ENCODE measurements at regions not wholly inside any gene's neighbourhood (a gene's known extent, or its start where the extent isn't known, plus 50 kb on each side); places are given as distances from the start of the nearest gene placed in this dataset.

- no peak overlapping the region for H2BK120ac ChIP-seq (ENCODE audit: low read depth, low read length)
- H2AK5ac ChIP-seq (ENCODE audit: low read length, severe bottlenecking), result no peak overlapping the region
- 86% methylated on average over 1 of the region's 3 CpGs for WGBS
- H4K91ac ChIP-seq (ENCODE audit: low read length), result no peak overlapping the region
- H3K9me3 ChIP-seq (ENCODE audit: control insufficient read depth, low read length), result peaks cover 6% of the 10 kb centered on the region
- H4K8ac ChIP-seq (ENCODE audit: low read length), result no peak overlapping the region
- no peak overlapping the region for H3K23ac ChIP-seq (ENCODE audit: low read length in 2 of 2)
- no peak overlapping the region for H3K14ac ChIP-seq (ENCODE audit: low read length in 2 of 2)
- H2BK5ac ChIP-seq (ENCODE audit: low read depth, low read length, poor library complexity, severe bottlenecking), result no peak overlapping the region
- no peak overlapping the region for H3K4me2 ChIP-seq (ENCODE audit: low read length, poor library complexity, severe bottlenecking)
- no peak overlapping the region for H3K4ac ChIP-seq (ENCODE audit: low read depth in 1 of 2, low read length in 2 of 2)
- no peak overlapping the region for H2AFZ ChIP-seq (ENCODE audit: low read depth, low read length)
- no peak overlapping the region for H3K9ac ChIP-seq (ENCODE audit: low read length)
- no peaks in the 10 kb centered on the region for H3K4me1 ChIP-seq (ENCODE audit: control insufficient read depth, insufficient read depth, low read depth, low read length)
- no peak overlapping the region for H3K27ac ChIP-seq (ENCODE audit: low read length, poor library complexity, severe bottlenecking)
- no peak overlapping the region for H3K4me3 ChIP-seq (ENCODE audit: insufficient read depth in 1 of 2, low read depth in 1 of 2, low read length in 2 of 2)
- DNase-seq, result no peak
- H3K27me3 ChIP-seq (ENCODE audit: control insufficient read depth in 1 of 2, insufficient read depth in 1 of 2, low read length in 2 of 2), result no peaks in the 10 kb centered on the region
- no peak overlapping the region for H3K18ac ChIP-seq (ENCODE audit: low read depth in 1 of 2, low read length in 2 of 2)
- no peak overlapping the region for H2BK15ac ChIP-seq (ENCODE audit: low read depth, poor library complexity, severe bottlenecking)
- H2BK12ac ChIP-seq (ENCODE audit: low read length in 2 of 2), result no peak overlapping the region
- no peaks in the 10 kb centered on the region for H3K36me3 ChIP-seq (ENCODE audit: control insufficient read depth in 1 of 2, insufficient read depth in 2 of 2, low read depth in 1 of 2, low read length in 2 of 2)
- H3K79me1 ChIP-seq (replicated peaks; ENCODE audit: low read length, poor library complexity, severe bottlenecking), result no peaks in the 10 kb centered on the region
These were observed 545.9 kb upstream of the SEL1L start for GRCh38 chr14:82079553-82079952.

- H3K9me3 ChIP-seq (ENCODE audit: control insufficient read depth, low read length), result peaks cover 6% of the 10 kb centered on the region
- no peak overlapping the region for H2BK120ac ChIP-seq (ENCODE audit: low read depth, low read length)
- no peaks in the 10 kb centered on the region for H3K36me3 ChIP-seq (ENCODE audit: control insufficient read depth in 1 of 2, insufficient read depth in 2 of 2, low read depth in 1 of 2, low read length in 2 of 2)
- no peak overlapping the region for H3K23ac ChIP-seq (ENCODE audit: low read length in 2 of 2)
- H2BK12ac ChIP-seq (ENCODE audit: low read length in 2 of 2), result no peak overlapping the region
- H3K79me1 ChIP-seq (replicated peaks; ENCODE audit: low read length, poor library complexity, severe bottlenecking), result no peaks in the 10 kb centered on the region
- no peak overlapping the region for H3K9ac ChIP-seq (ENCODE audit: low read length)
- no peaks in the 10 kb centered on the region for H3K27me3 ChIP-seq (ENCODE audit: control insufficient read depth in 1 of 2, insufficient read depth in 1 of 2, low read length in 2 of 2)
- no peak overlapping the region for H3K4me2 ChIP-seq (ENCODE audit: low read length, poor library complexity, severe bottlenecking)
- H3K27ac ChIP-seq (ENCODE audit: low read length, poor library complexity, severe bottlenecking), result no peak overlapping the region
- no peaks in the 10 kb centered on the region for H3K4me1 ChIP-seq (ENCODE audit: control insufficient read depth, insufficient read depth, low read depth, low read length)
- H2AFZ ChIP-seq (ENCODE audit: low read depth, low read length), result no peak overlapping the region
- no peak overlapping the region for H3K4me3 ChIP-seq (ENCODE audit: insufficient read depth in 1 of 2, low read depth in 1 of 2, low read length in 2 of 2)
- no peak overlapping the region for H3K14ac ChIP-seq (ENCODE audit: low read length in 2 of 2)
- H3K4ac ChIP-seq (ENCODE audit: low read depth in 1 of 2, low read length in 2 of 2), result no peak overlapping the region
- no peak overlapping the region for H2BK5ac ChIP-seq (ENCODE audit: low read depth, low read length, poor library complexity, severe bottlenecking)
- WGBS, result 18% methylated on average over 4 of the region's 4 CpGs
- no peak overlapping the region for H3K18ac ChIP-seq (ENCODE audit: low read depth in 1 of 2, low read length in 2 of 2)
- H2BK15ac ChIP-seq (ENCODE audit: low read depth, poor library complexity, severe bottlenecking), result no peak overlapping the region
- no peak overlapping the region for H2AK5ac ChIP-seq (ENCODE audit: low read length, severe bottlenecking)
- DNase-seq, result no peak
- H4K8ac ChIP-seq (ENCODE audit: low read length), result no peak overlapping the region
- no peak overlapping the region for H4K91ac ChIP-seq (ENCODE audit: low read length)
These were observed 546.7 kb upstream of the SEL1L start for GRCh38 chr14:82080370-82080769.

- Histone ChIP-seq H3K23ac (ENCODE audit: low read length in 2 of 2) (no peak overlapping the region), H3K27me3 (ENCODE audit: control insufficient read depth in 1 of 2, insufficient read depth in 1 of 2, low read length in 2 of 2) (no peaks in the 10 kb centered on the region), H3K79me1 (replicated peaks; ENCODE audit: low read length, poor library complexity, severe bottlenecking) (no peaks in the 10 kb centered on the region), H3K4me3 (ENCODE audit: insufficient read depth in 1 of 2, low read depth in 1 of 2, low read length in 2 of 2) (no peak overlapping the region), H3K14ac (ENCODE audit: low read length in 2 of 2) (no peak overlapping the region), H2BK120ac (ENCODE audit: low read depth, low read length) (no peak overlapping the region), H4K8ac (ENCODE audit: low read length) (no peak overlapping the region), H3K4me2 (ENCODE audit: low read length, poor library complexity, severe bottlenecking) (no peak overlapping the region), H3K18ac (ENCODE audit: low read depth in 1 of 2, low read length in 2 of 2) (no peak overlapping the region), H2BK5ac (ENCODE audit: low read depth, low read length, poor library complexity, severe bottlenecking) (no peak overlapping the region), H4K91ac (ENCODE audit: low read length) (no peak overlapping the region), H3K9ac (ENCODE audit: low read length) (no peak overlapping the region), H3K27ac (ENCODE audit: low read length, poor library complexity, severe bottlenecking) (no peak overlapping the region), H2BK15ac (ENCODE audit: low read depth, poor library complexity, severe bottlenecking) (no peak overlapping the region), H2AFZ (ENCODE audit: low read depth, low read length) (no peak overlapping the region), H3K36me3 (ENCODE audit: control insufficient read depth in 1 of 2, insufficient read depth in 2 of 2, low read depth in 1 of 2, low read length in 2 of 2) (no peaks in the 10 kb centered on the region), H2AK5ac (ENCODE audit: low read length, severe bottlenecking) (no peak overlapping the region), H3K9me3 (ENCODE audit: control insufficient read depth, low read length) (peaks cover 6% of the 10 kb centered on the region), H2BK12ac (ENCODE audit: low read length in 2 of 2) (no peak overlapping the region), H3K4me1 (ENCODE audit: control insufficient read depth, insufficient read depth, low read depth, low read length) (no peaks in the 10 kb centered on the region), H3K4ac (ENCODE audit: low read depth in 1 of 2, low read length in 2 of 2) (no peak overlapping the region)
- WGBS, result no CpG with 5 or more reads among the region's 3 CpGs
- no peak for DNase-seq
These were observed 551.2 kb upstream of the SEL1L start for GRCh38 chr14:82084813-82085212.

- Histone ChIP-seq H3K23ac (ENCODE audit: low read length in 2 of 2) (no peak overlapping the region), H3K27me3 (ENCODE audit: control insufficient read depth in 1 of 2, insufficient read depth in 1 of 2, low read length in 2 of 2) (no peaks in the 10 kb centered on the region), H3K79me1 (replicated peaks; ENCODE audit: low read length, poor library complexity, severe bottlenecking) (no peaks in the 10 kb centered on the region), H3K18ac (ENCODE audit: low read depth in 1 of 2, low read length in 2 of 2) (no peak overlapping the region), H2BK5ac (ENCODE audit: low read depth, low read length, poor library complexity, severe bottlenecking) (no peak overlapping the region), H3K9ac (ENCODE audit: low read length) (no peak overlapping the region), H3K4me3 (ENCODE audit: insufficient read depth in 1 of 2, low read depth in 1 of 2, low read length in 2 of 2) (no peak overlapping the region), H3K4me1 (ENCODE audit: control insufficient read depth, insufficient read depth, low read depth, low read length) (no peaks in the 10 kb centered on the region), H3K14ac (ENCODE audit: low read length in 2 of 2) (no peak overlapping the region), H4K91ac (ENCODE audit: low read length) (no peak overlapping the region), H2BK15ac (ENCODE audit: low read depth, poor library complexity, severe bottlenecking) (no peak overlapping the region), H2AFZ (ENCODE audit: low read depth, low read length) (no peak overlapping the region), H3K4me2 (ENCODE audit: low read length, poor library complexity, severe bottlenecking) (no peak overlapping the region), H2BK12ac (ENCODE audit: low read length in 2 of 2) (no peak overlapping the region), H2BK120ac (ENCODE audit: low read depth, low read length) (no peak overlapping the region), H3K27ac (ENCODE audit: low read length, poor library complexity, severe bottlenecking) (no peak overlapping the region), H4K8ac (ENCODE audit: low read length) (no peak overlapping the region), H3K36me3 (ENCODE audit: control insufficient read depth in 1 of 2, insufficient read depth in 2 of 2, low read depth in 1 of 2, low read length in 2 of 2) (no peaks in the 10 kb centered on the region), H3K9me3 (ENCODE audit: control insufficient read depth, low read length) (no peaks in the 10 kb centered on the region), H2AK5ac (ENCODE audit: low read length, severe bottlenecking) (no peak overlapping the region), H3K4ac (ENCODE audit: low read depth in 1 of 2, low read length in 2 of 2) (no peak overlapping the region)
- 54% methylated on average over 2 of the region's 2 CpGs for WGBS
- DNase-seq, result no peak
These were observed 557.4 kb upstream of the SEL1L start for GRCh38 chr14:82091097-82091496.
